GM12874 (cell line): ENCODE measurements at regions not wholly inside any gene's neighbourhood (a gene's known extent, or its start where the extent isn't known, plus 50 kb on each side); places are given as distances from the start of the nearest gene placed in this dataset.

Source experiments
- CTCF ChIP-seq: IDR thresholded peaks from 2 replicates; pipeline ENCODE4 v1.5.1; 2011; ENCODE audit warnings: low read depth, mild to moderate bottlenecking, control low read depth, low read length, moderate library complexity; ENCODE audit not compliant: insufficient read depth

- TF ChIP-seq CTCF, result no peak
These were observed 150.1 kb downstream of the NAA11 start for GRCh38 chr4:79175716-79176115.

GRCh38 chr4:79174490-79175252 lies 151.2 kb downstream of the NAA11 start:
- no peak for TF ChIP-seq CTCF

- no peak for TF ChIP-seq CTCF
These were observed 152.7 kb downstream of the NAA11 start for GRCh38 chr4:79173186-79173585.

- no peak for TF ChIP-seq CTCF
These were observed 155.8 kb downstream of the NAA11 start for GRCh38 chr4:79170077-79170476.

- TF ChIP-seq CTCF, result no peak
These were observed 160.8 kb downstream of the NAA11 start for GRCh38 chr4:79164907-79165610.

GRCh38 chr4:79163981-79164490 lies 161.8 kb downstream of the NAA11 start:
- TF ChIP-seq CTCF, result no peak

- TF ChIP-seq CTCF, result no peak
These were observed 164.9 kb downstream of the NAA11 start for GRCh38 chr4:79160962-79161361.
